GM15510 (cell line): ENCODE measurements at regions not wholly inside any gene's neighbourhood (a gene's known extent, or its start where the extent isn't known, plus 50 kb on each side); places are given as distances from the start of the nearest gene placed in this dataset.

Source experiments
- POLR2A ChIP-seq: IDR thresholded peaks from 3 replicates; pipeline ENCODE4 v1.6.1; 2011; ENCODE audit warnings: borderline replicate concordance; ENCODE audit not compliant: insufficient read length; ENCODE audit errors: extremely low read depth

DNA sequence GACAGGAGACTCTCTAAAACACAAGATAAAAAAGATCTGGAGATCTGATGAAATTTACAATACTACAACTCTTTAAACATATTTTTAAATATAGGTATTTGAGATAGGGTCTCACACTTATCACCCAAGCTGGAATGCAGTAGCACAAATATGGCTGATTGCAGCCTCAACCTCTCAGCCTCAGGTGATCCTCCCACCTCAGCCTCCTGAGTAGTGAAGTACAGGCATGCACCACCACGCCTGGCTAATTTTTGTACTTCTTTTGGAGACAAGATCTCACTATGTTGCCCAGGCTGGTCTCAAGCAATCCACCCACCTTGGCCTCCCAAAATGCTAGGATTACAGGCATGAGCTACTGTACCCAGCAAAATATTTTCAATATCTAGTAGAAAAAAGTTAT is 170.0 kb upstream of the NR5A2 start:
- TF ChIP-seq POLR2A, result no peak

DNA sequence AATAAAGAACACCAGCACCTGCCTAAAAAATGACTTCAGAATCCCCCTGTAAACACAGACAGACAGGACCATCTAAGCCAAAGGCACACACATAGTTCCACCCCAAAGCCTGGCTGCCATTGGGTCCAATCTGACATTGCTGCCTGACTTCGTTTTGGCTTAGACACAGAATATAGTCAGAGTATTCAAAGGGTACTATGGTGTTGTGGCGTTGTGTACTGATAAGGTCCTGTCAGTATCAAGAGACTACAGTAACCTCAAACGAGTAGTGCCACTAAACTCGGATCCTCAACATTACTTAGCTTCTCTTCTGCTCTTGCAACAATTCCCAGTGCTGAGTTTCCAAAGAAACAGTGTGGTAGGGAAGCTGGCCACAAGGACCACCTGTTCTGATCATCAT is 169.3 kb upstream of the NR5A2 start:
- no peak for TF ChIP-seq POLR2A

DNA sequence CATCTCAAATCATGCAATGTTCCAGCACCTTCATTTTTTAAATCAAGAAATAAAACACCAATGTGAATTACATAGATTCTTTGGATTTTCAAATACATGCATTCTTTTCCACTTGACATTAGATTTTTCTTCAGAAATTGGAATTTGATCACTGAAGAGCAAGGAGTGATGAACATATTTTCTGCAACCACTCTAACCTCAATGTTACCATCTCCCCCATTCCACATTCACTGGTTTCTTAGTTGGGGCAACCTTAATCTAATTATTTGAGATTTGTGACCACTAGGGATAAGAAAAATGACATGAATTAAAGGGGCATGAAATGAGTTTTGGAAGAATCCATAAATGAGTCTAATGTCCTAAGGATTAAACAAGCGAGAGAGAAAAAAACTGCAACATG is 168.7 kb upstream of the NR5A2 start:
- TF ChIP-seq POLR2A, result no peak

DNA sequence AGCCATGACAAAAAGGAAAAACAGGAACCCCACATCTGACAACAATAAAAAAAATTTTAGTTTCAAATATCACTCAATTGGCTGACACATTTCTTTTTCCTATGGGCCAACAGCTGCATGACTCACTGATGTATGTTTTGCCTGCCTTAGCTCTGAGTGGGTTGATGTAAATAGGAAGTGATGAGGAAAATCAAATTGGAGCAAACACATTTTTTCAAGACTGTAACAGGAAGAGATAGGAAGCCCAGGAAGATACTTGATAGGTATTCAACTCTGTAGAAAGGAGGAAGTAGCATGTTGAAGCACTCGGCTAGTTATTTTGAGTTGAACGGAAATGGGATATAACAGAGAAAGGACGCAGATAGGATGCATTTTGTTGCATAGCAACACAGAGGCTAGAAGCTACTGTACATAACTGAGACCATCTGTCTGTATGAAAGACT is 168.0 kb upstream of the NR5A2 start:
- TF ChIP-seq POLR2A, result no peak

DNA sequence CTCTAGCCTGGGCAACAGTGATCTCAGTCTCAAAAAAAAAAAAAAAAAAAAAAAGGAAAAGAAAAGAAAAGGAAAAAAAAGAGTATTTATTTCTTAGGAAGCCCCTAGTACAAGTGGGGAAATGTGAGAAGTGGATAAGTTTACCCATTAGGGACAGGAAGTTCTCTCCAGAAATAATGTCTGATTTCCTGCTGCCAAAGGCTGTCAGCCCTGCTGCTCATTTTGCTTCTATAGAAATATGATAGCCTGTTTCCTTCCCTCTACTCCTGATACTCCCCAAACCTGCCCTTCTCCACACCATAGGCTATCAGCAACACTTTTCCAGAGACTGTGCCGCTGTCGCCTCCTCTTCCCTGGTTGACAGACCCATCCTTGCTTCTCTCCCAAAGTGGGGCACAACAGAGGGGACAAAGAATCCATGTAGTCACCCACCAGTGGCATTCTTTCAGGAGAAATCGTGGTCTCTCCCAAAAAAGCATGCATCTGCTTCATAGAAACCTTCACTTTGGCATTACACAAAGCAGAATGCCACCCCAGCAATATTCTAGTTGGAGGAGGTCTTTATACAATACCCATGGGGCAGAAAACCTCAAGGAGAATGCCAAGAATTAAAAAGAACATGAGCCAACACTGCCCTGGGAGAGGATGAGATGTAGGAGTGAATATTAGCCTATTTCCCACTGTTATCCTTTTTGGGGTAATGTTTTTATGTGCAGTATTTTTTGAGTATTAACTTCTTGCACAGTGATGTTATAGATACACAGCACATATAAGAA is 166.3 kb upstream of the NR5A2 start:
- no peak for TF ChIP-seq POLR2A

DNA sequence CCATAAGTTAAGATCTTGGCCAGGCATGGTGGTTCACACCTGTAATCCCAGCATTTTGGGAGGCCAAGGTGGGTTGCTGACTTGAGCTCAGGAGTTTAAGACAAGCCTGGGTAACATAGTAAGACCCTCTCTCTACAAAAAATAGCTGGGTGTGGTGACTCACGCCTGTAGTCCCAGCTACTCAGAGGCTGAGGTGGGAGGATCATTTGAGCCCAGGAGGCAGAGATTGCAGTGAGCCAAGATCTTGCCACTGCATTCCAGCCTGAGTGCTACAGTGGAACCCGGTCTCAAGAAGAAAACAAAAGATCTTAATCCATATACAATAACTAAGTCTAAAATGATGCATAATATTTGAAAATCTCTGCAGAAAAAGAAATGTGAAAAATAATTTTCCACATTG is 165.5 kb upstream of the NR5A2 start:
- no peak for TF ChIP-seq POLR2A

DNA sequence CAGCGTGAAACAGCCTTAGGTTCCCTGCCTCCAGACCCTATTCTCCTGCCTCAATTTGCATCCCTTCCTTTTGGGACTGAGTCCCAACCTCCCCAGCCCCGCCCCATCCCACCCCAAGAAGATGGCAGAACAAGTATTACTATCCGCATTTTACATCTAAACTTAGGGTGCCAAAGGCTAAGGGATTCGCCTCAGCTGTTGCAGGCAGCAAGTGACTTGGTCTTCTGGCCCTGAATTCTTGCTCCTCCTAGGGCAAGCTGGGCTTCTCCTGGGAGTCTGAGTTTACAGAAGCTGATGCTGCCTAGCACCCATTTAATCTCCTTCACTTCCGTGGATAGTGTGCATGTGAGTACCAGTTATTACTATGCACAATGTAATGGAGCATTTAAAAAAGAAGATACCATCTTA is 161.3 kb upstream of the NR5A2 start:
- TF ChIP-seq POLR2A, result no peak

DNA sequence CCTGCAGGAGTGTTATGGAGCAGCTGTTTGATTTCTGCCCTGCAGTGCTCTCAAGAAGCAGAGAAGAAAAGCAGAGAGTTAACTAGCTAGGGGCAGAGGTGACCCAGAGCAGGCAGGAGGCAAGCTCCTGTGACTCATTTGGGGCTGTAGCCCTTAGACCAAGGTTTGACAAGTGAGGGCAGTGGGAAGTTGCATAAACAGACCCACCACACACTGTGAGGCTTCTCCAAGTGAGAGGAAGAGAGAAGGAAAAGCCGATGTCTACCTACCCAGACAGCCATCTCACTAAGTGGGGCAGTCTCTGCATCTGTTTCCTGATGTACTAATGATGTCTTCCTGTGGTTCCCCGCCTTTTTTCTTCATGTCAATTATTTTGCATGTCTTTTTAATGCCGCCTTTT is 159.9 kb upstream of the NR5A2 start:
- TF ChIP-seq POLR2A, result no peak

DNA sequence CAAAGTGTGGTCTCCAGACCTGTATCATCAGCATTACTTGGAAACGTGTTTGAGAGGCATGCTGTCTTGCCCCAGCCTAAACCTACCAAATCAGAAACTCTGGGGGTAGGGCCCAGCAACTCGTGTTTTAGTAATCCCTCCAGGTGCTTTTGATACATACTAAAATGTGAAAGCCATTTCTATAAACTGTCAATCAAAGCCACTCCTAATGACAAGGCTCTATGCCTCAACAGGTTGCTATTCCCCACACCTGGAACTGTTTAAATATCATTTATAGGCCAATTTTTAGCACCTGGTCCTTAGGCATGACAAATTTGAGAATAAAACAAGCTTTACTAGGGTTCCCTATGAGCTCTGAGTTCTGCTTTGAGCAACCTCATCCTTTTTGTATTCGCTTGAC is 158.7 kb upstream of the NR5A2 start:
- TF ChIP-seq POLR2A, result no peak

DNA sequence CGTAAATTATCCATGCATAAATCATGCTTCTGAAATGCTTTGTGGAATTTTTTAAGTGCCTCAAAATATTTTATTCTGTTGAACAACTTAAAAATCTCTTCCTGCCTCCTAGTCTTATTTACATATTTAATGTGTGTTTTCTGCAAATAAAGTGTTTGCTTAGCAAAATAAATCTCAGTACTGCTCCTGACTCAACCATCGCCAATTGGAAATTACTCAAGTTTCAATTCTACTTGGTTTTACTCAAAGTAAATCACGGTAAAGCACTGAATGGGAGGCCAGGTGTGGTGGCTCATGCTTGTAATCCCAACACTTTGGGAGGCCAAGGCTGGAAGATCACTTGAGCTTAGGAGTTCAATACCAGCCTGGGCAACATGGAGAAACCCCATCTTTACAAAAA is 152.2 kb upstream of the NR5A2 start:
- no peak for TF ChIP-seq POLR2A

DNA sequence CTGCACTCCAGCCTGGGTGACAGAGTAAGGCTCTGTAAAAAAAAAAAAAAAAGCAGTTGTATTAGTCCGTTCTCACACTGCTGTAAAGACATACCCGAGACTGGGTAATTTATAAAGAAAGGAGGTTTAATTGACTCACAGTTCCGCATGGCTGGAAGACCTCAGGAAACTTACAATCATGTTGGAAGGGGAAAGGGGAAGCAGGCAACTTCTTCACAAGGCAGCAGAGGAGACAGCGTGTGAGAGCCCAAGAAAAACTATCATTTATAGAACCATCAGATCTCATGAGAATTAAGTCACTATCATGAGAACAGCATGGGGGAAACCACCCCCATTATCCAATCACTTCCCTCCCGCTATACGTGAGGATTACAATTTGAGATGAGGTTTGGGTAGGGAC is 151.7 kb upstream of the NR5A2 start:
- TF ChIP-seq POLR2A, result no peak

DNA sequence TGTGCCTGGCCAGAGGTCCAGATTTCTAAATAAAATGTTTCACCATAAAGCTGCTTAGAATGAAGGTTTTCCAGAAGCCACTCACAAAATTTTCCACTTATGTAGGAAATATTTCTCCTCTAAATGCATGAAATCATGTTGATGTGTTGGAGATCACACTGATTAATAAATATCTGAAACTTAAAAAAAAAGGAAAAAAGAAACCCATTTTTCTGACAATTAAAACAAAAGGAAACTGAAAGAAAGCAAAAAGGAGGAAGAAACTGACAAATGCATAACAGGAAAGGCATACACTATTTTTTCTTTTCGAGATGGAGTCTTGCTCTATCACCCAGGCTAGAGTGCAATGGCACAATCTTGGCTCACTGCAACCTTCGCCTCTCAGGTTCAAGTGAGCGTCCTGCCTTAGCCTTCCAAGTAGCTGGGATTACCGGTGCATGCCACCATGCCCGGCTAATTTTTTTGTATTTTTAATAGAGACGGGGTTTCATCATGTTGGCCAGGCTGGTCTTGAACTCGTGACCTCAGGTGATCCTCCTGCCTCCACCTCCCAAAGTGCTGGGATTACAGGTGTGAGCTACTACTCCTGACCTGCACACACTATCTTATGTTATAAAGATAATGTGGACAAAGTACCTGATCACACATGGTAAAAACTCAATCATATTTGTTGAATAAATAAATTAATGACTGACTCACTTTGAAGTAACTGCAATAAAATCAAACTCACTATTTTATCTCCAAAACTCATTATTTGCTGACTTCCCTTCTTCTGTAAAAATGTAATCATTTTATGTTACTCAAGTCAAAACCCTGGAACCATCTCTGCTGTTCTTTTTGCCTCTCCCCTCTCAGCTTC is 149.8 kb upstream of the NR5A2 start:
- TF ChIP-seq POLR2A, result no peak

DNA sequence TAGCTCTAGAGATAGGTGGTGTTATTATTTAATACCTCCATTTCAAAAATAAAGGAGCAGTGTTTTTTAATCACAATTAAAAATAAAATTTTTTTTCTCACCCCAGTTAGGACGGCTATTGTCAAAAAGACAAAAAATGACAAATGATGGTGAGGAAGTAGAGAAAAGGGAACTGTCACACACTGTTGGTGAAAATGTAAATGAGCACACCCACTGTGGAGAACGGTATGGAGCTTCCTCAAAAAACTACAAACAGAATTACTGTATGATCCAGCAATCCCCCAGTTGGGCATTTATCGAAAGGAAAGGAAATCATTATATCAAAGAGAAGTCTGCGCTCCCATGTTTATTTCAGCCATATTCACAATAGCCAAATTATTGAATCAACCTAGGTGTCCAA is 148.7 kb upstream of the NR5A2 start:
- TF ChIP-seq POLR2A, result no peak

DNA sequence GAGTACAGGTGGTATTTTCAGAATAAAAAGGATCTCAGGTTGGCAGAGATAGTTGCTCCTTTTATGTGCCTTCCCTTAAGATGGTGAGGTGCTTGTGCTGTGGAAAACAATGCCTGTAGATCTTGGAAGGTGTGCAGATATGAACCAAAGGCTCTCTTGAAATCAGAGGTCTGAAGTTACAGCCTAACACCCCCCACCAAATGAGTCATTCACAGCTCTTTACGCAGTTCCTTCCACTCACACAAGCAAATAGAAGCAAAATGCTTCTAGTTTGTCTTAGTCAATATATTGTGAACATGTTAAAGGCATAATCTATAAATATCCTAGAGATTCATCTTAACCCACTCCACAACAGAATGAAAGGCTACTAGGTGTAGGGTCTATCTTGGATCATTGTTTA is 128.9 kb upstream of the NR5A2 start:
- no peak for TF ChIP-seq POLR2A

DNA sequence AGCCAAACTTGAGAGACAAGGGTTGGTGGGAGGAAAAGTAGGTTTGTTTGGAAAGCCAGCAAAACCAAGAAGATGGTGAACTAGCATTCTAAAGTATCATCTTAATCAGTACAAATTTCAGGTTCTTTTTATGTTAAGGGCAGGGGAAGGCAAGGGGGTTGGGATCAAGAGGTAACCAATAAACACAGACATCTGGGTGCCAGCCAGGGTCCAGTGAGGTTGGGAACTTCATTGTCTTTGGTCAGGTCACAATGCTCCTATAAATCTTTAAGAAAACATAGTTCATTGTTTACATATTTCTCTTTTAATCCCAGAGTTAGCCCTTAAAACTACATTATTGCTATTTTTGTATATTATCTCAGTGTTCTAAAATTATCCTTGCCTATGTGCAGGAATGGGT is 126.2 kb upstream of the NR5A2 start:
- no peak for TF ChIP-seq POLR2A

DNA sequence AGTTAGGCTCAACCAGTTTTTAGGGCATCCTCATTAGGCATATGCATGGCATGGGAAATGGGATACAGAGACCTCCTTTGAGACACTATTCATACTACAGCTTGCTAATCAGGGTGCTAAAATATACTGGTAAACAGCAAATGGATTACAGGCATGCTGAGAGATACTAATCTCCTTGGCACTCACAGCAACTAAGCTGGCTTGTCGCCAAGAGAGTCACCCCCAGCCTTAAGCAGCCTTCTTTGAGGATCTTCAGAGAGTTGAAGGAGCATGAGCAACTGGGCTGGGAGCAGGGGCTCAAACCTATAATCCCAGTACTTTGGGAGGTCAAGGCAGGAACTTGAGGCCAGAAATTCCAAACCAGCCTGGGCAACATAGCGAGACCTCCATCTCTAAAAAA is 120.1 kb upstream of the NR5A2 start:
- TF ChIP-seq POLR2A, result no peak
